ENCODE measurements at regions not wholly inside any gene's neighbourhood (a gene's known extent, or its start where the extent isn't known, plus 50 kb on each side); places are given as distances from the start of the nearest gene placed in this dataset.

GRCh38 chr9:7285199-7285598 is 514.4 kb downstream of the DMAC1 start:
- Histone ChIP-seq H3K27me3 (ENCODE audit: insufficient read depth, poor library complexity, severe bottlenecking) (no peaks in the 10 kb centered on the region), H3K4me3 (replicated peaks; ENCODE audit: insufficient read depth, low read length) (no peak overlapping the region), H3K27ac (replicated peaks) (no peak overlapping the region)
- no peak for DNase-seq (ENCODE audit: low read depth in 1 of 2, low spot score in 1 of 2)
- TF ChIP-seq POLR2AphosphoS5 (IDR thresholded peaks at IDR 0.05; ENCODE audit: low read depth) (no peak), SPI1 (IDR thresholded peaks at IDR 0.05; ENCODE audit: borderline replicate concordance, low read depth) (no peak), GABPA (IDR thresholded peaks at IDR 0.05; ENCODE audit: low read depth) (no peak)
- TF ChIP-seq, protein P1, sequence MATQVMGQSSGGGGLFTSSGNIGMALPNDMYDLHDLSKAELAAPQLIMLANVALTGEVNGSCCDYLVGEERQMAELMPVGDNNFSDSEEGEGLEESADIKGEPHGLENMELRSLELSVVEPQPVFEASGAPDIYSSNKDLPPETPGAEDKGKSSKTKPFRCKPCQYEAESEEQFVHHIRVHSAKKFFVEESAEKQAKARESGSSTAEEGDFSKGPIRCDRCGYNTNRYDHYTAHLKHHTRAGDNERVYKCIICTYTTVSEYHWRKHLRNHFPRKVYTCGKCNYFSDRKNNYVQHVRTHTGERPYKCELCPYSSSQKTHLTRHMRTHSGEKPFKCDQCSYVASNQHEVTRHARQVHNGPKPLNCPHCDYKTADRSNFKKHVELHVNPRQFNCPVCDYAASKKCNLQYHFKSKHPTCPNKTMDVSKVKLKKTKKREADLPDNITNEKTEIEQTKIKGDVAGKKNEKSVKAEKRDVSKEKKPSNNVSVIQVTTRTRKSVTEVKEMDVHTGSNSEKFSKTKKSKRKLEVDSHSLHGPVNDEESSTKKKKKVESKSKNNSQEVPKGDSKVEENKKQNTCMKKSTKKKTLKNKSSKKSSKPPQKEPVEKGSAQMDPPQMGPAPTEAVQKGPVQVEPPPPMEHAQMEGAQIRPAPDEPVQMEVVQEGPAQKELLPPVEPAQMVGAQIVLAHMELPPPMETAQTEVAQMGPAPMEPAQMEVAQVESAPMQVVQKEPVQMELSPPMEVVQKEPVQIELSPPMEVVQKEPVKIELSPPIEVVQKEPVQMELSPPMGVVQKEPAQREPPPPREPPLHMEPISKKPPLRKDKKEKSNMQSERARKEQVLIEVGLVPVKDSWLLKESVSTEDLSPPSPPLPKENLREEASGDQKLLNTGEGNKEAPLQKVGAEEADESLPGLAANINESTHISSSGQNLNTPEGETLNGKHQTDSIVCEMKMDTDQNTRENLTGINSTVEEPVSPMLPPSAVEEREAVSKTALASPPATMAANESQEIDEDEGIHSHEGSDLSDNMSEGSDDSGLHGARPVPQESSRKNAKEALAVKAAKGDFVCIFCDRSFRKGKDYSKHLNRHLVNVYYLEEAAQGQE (IDR thresholded peaks at IDR 0.05; ENCODE audit: insufficient replicate concordance, low read depth) = no peak
- TF ChIP-seq, protein P2, sequence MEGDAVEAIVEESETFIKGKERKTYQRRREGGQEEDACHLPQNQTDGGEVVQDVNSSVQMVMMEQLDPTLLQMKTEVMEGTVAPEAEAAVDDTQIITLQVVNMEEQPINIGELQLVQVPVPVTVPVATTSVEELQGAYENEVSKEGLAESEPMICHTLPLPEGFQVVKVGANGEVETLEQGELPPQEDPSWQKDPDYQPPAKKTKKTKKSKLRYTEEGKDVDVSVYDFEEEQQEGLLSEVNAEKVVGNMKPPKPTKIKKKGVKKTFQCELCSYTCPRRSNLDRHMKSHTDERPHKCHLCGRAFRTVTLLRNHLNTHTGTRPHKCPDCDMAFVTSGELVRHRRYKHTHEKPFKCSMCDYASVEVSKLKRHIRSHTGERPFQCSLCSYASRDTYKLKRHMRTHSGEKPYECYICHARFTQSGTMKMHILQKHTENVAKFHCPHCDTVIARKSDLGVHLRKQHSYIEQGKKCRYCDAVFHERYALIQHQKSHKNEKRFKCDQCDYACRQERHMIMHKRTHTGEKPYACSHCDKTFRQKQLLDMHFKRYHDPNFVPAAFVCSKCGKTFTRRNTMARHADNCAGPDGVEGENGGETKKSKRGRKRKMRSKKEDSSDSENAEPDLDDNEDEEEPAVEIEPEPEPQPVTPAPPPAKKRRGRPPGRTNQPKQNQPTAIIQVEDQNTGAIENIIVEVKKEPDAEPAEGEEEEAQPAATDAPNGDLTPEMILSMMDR (IDR thresholded peaks at IDR 0.05; ENCODE audit: insufficient read depth, low read length) = no peak

DNA sequence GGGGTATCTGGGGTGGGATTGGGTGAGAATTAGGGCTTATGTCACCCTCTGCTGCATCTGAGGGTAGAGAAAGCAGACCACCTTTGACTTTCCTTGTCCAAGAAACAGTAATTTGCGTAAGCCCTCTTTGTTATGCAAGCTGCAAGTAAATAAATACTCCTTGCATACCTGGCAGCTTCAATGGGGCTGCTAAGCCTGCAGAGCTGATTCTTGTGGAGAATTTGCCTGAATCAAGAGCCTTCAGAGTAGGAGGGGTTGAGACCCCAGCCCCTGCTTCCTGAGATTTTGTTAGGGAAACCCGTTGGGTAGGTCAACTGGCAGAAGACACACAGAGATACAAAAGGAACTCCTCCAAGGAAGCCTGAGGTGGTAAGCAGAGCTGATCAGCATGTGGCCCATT is 515.1 kb downstream of the DMAC1 start:
- H3K4me3 ChIP-seq (replicated peaks; ENCODE audit: insufficient read depth, low read length) = no peak overlapping the region
- no peak for TF ChIP-seq GABPA (IDR thresholded peaks at IDR 0.05; ENCODE audit: low read depth)
- TF ChIP-seq, protein P2 (IDR thresholded peaks at IDR 0.05; ENCODE audit: insufficient read depth, low read length) = no peak
- no peak for TF ChIP-seq SPI1 (IDR thresholded peaks at IDR 0.05; ENCODE audit: borderline replicate concordance, low read depth)
- no peak for DNase-seq (ENCODE audit: low read depth in 1 of 2, low spot score in 1 of 2)
- no peaks in the 10 kb centered on the region for H3K27me3 ChIP-seq (ENCODE audit: insufficient read depth, poor library complexity, severe bottlenecking)
- H3K27ac ChIP-seq (replicated peaks) = no peak overlapping the region

DNA sequence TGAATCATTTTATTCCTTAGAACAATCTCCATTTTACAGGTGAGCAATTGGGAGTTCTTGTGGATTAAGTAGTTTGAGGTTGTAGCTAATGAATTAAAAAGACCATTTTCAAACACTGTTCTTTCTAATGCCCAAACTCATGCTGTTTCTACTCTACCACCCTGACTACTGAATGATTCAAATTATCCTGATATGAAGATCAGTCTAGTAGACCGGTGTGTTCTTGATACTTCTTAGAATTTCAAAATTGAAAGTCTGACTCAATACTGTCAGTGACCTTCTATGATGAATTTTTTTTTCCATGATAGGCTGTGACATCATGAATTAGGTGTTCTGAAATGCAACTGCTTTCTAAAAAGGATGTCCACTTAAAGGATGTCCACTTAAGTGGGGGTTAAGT is 515.5 kb downstream of the DMAC1 start:
- TF ChIP-seq, protein P1 (IDR thresholded peaks at IDR 0.05; ENCODE audit: insufficient replicate concordance, low read depth) = no peak
- TF ChIP-seq SPI1 (IDR thresholded peaks at IDR 0.05; ENCODE audit: borderline replicate concordance, low read depth) (no peak), GABPA (IDR thresholded peaks at IDR 0.05; ENCODE audit: low read depth) (no peak), POLR2AphosphoS5 (IDR thresholded peaks at IDR 0.05; ENCODE audit: low read depth) (no peak)
- TF ChIP-seq, protein P2 (IDR thresholded peaks at IDR 0.05; ENCODE audit: insufficient read depth, low read length) = no peak
- Histone ChIP-seq H3K27ac (replicated peaks) (no peak overlapping the region), H3K27me3 (ENCODE audit: insufficient read depth, poor library complexity, severe bottlenecking) (no peaks in the 10 kb centered on the region), H3K4me3 (replicated peaks; ENCODE audit: insufficient read depth, low read length) (no peak overlapping the region)
- DNase-seq (ENCODE audit: low read depth in 1 of 2, low spot score in 1 of 2) = no peak

GRCh38 chr9:7273575-7273974 is 515.8 kb downstream of the KDM4C start:
- no peak overlapping the region for H3K27ac ChIP-seq (replicated peaks)
- no peak for DNase-seq (ENCODE audit: low read depth in 1 of 2, low spot score in 1 of 2)
- H3K27me3 ChIP-seq (ENCODE audit: insufficient read depth, poor library complexity, severe bottlenecking) = peaks cover 3% of the 10 kb centered on the region
- TF ChIP-seq, protein P2 (IDR thresholded peaks at IDR 0.05; ENCODE audit: insufficient read depth, low read length) = no peak
- TF ChIP-seq GABPA (IDR thresholded peaks at IDR 0.05; ENCODE audit: low read depth) = no peak
- TF ChIP-seq, protein P1 (IDR thresholded peaks at IDR 0.05; ENCODE audit: insufficient replicate concordance, low read depth) = no peak
- no peak overlapping the region for H3K4me3 ChIP-seq (replicated peaks; ENCODE audit: insufficient read depth, low read length)

Data from HL-60 (cell line).